ENCODE measurements at regions not wholly inside any gene's neighbourhood (a gene's known extent, or its start where the extent isn't known, plus 50 kb on each side); places are given as distances from the start of the nearest gene placed in this dataset.

DNA sequence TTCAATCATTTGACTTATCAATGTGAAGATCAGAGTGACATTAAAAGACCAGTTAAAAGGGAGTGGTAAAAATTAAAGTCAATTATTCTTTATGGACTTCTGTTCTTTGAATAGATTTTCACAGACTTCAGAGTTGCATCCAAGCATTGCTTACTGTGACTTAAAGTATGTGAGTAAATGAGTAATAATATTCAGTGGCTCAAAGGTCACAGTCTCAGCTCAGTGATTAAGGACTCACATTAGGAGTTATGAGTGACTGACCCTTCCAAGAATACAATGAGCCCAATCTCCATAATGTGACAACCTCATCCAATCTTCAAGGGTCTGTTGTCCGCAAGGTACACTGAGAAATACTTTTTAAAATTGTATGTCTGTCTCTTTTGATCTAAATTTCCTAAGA is 811.2 kb downstream of the BRINP1 start:
- no peak overlapping the region for H3K4me2 ChIP-seq
- TF ChIP-seq, protein P1, sequence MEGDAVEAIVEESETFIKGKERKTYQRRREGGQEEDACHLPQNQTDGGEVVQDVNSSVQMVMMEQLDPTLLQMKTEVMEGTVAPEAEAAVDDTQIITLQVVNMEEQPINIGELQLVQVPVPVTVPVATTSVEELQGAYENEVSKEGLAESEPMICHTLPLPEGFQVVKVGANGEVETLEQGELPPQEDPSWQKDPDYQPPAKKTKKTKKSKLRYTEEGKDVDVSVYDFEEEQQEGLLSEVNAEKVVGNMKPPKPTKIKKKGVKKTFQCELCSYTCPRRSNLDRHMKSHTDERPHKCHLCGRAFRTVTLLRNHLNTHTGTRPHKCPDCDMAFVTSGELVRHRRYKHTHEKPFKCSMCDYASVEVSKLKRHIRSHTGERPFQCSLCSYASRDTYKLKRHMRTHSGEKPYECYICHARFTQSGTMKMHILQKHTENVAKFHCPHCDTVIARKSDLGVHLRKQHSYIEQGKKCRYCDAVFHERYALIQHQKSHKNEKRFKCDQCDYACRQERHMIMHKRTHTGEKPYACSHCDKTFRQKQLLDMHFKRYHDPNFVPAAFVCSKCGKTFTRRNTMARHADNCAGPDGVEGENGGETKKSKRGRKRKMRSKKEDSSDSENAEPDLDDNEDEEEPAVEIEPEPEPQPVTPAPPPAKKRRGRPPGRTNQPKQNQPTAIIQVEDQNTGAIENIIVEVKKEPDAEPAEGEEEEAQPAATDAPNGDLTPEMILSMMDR (conservative IDR thresholded peaks at IDR 0.05) = no peak
- no peak for TF ChIP-seq EZH2 (IDR thresholded peaks at IDR 0.05; ENCODE audit: low read depth)
- intact Hi-C loops (cut with micrococcal nuclease; ENCODE audit: unreplicated experiment) = no loop called here

DNA sequence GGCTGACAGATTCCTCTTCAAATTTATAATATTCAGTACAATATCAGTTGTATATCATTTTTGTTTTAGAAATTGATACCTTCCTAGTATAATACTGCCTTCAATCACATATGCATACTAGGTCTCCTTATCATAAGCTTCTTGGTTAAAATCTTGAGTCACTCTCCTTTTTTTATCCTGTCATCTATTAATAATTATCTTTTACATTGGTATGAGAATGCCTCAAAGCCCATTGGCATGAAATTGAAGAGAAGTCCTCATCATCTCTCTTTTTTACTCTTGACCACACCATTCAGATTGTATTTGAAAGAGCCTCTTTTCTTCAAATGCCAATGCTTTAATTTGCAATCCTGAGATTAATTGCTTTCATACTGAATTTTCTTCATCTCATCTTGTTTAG is 810.3 kb downstream of the BRINP1 start:
- H3K36me3 ChIP-seq (ENCODE audit: low read depth) = no peaks in the 10 kb centered on the region
- no peaks in the 10 kb centered on the region for H4K20me1 ChIP-seq (ENCODE audit: insufficient read depth)
- H3K27ac ChIP-seq = no peak overlapping the region
- no peak for TF ChIP-seq EZH2 (IDR thresholded peaks at IDR 0.05; ENCODE audit: low read depth)
- TF ChIP-seq, protein P1 (conservative IDR thresholded peaks at IDR 0.05) = no peak
- ChIA-PET POLR2A (ENCODE audit: unreplicated experiment) (no interaction called here), CTCF (no interaction called here)
- H3K79me2 ChIP-seq (ENCODE audit: low read depth) = no peaks in the 10 kb centered on the region
- no peaks in the 10 kb centered on the region for H3K9me2 ChIP-seq (ENCODE audit: insufficient read depth)
- H3K4me2 ChIP-seq = no peak overlapping the region
- no peak for DNase-seq
- H3K27me3 ChIP-seq (ENCODE audit: insufficient read depth, low read depth) = 0 out of 2 replicates have a peak, but pooled peaks cover 8% of the 10 kb centered on the region
- H2AFZ ChIP-seq = no peak overlapping the region
- H3K9me3 ChIP-seq (ENCODE audit: insufficient read depth, low read depth) = no peaks in the 10 kb centered on the region
- intact Hi-C loops (cut with micrococcal nuclease; ENCODE audit: unreplicated experiment) = no loop called here
- H3K4me3 ChIP-seq = no peak overlapping the region
- H3F3A ChIP-seq (ENCODE audit: insufficient read depth, low read depth) = no peaks in the 10 kb centered on the region
- no peaks in the 10 kb centered on the region for H3K4me1 ChIP-seq (replicated peaks; ENCODE audit: insufficient read depth)
- no TSS peak for BruUV-seq (replicated peaks)

More for the DNA sequence above, 811.2 kb downstream of the BRINP1 start:
- Histone ChIP-seq H3K4me3 (no peak overlapping the region), H2AFZ (no peak overlapping the region), H3K79me2 (ENCODE audit: low read depth) (no peaks in the 10 kb centered on the region), H3K27ac (no peak overlapping the region), H4K20me1 (ENCODE audit: insufficient read depth) (no peaks in the 10 kb centered on the region), H3K9me2 (ENCODE audit: insufficient read depth) (no peaks in the 10 kb centered on the region), H3F3A (ENCODE audit: insufficient read depth, low read depth) (no peaks in the 10 kb centered on the region), H3K36me3 (ENCODE audit: low read depth) (no peaks in the 10 kb centered on the region), H3K27me3 (ENCODE audit: insufficient read depth, low read depth) (0 out of 2 replicates have a peak, but pooled peaks cover 8% of the 10 kb centered on the region), H3K4me1 (replicated peaks; ENCODE audit: insufficient read depth) (no peaks in the 10 kb centered on the region), H3K9me3 (ENCODE audit: insufficient read depth, low read depth) (no peaks in the 10 kb centered on the region)
- DNase-seq = no peak
- BruUV-seq (replicated peaks) = no TSS peak
- ChIA-PET POLR2A (ENCODE audit: unreplicated experiment) (no interaction called here), CTCF (no interaction called here)

DNA sequence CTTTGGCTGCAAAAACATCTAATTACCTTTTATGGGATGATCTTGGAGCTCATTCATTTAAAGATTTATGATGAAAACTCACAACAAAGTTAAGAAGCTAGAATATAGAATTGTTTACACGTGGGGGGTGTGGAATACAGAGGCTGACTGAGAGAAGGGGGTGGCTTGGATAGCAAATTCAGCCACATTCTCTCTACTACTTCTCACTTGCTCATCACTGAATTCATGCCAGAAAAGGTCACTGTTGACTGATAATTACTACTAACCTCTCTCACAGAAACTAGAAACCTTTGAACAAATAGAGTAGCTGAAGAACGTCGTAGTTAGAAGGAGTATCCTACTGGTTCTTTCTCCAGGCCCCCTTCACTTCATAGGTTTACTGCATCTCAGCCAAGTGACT is 808.2 kb downstream of the BRINP1 start:
- Histone ChIP-seq H3K4me3 (no peak overlapping the region), H3K36me3 (ENCODE audit: low read depth) (no peaks in the 10 kb centered on the region), H3K27me3 (ENCODE audit: insufficient read depth, low read depth) (0 out of 2 replicates have a peak, but pooled peaks cover 5% of the 10 kb centered on the region), H3K9me2 (ENCODE audit: insufficient read depth) (no peaks in the 10 kb centered on the region), H3K4me1 (replicated peaks; ENCODE audit: insufficient read depth) (no peaks in the 10 kb centered on the region), H3F3A (ENCODE audit: insufficient read depth, low read depth) (no peaks in the 10 kb centered on the region), H3K4me2 (no peak overlapping the region), H2AFZ (no peak overlapping the region), H3K27ac (no peak overlapping the region), H4K20me1 (ENCODE audit: insufficient read depth) (no peaks in the 10 kb centered on the region), H3K9me3 (ENCODE audit: insufficient read depth, low read depth) (no peaks in the 10 kb centered on the region), H3K79me2 (ENCODE audit: low read depth) (no peaks in the 10 kb centered on the region)
- no peak for DNase-seq
- no TSS peak for BruUV-seq (replicated peaks)
- CTCF ChIA-PET = no interaction called here
- POLR2A ChIA-PET (ENCODE audit: unreplicated experiment) = no interaction called here
- TF ChIP-seq EZH2 (IDR thresholded peaks at IDR 0.05; ENCODE audit: low read depth) = no peak
- TF ChIP-seq, protein P1 (conservative IDR thresholded peaks at IDR 0.05) = no peak
- intact Hi-C loops (cut with micrococcal nuclease; ENCODE audit: unreplicated experiment) = no loop called here
